Neural cell (in vitro differentiated cells): ENCODE measurements at regions not wholly inside any gene's neighbourhood (a gene's known extent, or its start where the extent isn't known, plus 50 kb on each side); places are given as distances from the start of the nearest gene placed in this dataset.

Experiments used
- CTCF ChIP-seq: fragments of 450-650 bp; IDR thresholded peaks from 2 replicates; pipeline ENCODE4 v1.5.1; 2014; ENCODE audit warnings: antibody characterized with exemption, mild to moderate bottlenecking, moderate library complexity; ENCODE audit not compliant: poor library complexity, severe bottlenecking
- EP300 ChIP-seq: fragments of 450-650 bp; conservative IDR thresholded peaks from 2 replicates; pipeline ENCODE4 v1.6.1; 2014; ENCODE audit warnings: antibody characterized with exemption, mild to moderate bottlenecking, moderate library complexity; ENCODE audit not compliant: poor library complexity, severe bottlenecking
- POLR2AphosphoS5 ChIP-seq: IDR thresholded peaks from 2 replicates; pipeline ENCODE4 v1.6.1; 2012
- REST ChIP-seq: IDR thresholded peaks from 2 replicates; pipeline ENCODE4 v1.6.1; 2012; ENCODE audit warnings: borderline replicate concordance
- SMC3 ChIP-seq: fragments of 450-650 bp; conservative IDR thresholded peaks from 2 replicates; pipeline ENCODE4 v1.6.1; 2014; ENCODE audit warnings: antibody characterized with exemption, mild to moderate bottlenecking, moderate library complexity; ENCODE audit not compliant: poor library complexity

DNA sequence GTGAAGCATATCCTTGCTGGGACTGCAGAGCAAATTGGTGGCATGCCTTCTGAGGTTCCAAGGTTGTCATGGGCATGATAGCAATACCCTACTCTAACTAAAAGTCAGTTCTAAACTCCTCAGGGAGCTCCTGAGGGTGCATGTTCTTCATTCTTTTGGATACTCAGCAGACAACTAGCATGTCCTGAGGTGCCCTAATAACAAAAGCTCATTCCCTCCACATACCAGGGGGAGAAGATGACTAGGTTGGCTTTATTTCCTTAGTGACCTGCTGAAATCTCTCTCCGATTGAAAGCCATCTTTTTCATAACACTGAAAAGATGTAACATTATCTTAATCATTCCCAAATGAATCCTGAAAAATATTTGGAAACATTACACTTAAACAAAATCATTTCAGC lies 188.7 kb upstream of the IGF1 start:
- TF ChIP-seq POLR2AphosphoS5 = no peak
- no peak for TF ChIP-seq CTCF
- TF ChIP-seq EP300 = no peak
- TF ChIP-seq SMC3 = no peak
- no peak for TF ChIP-seq REST
